HG03469 (cell line): ENCODE measurements at regions not wholly inside any gene's neighbourhood (a gene's known extent, or its start where the extent isn't known, plus 50 kb on each side); places are given as distances from the start of the nearest gene placed in this dataset.
"Not testable (repeated sequence)": the region's sequence is repeated elsewhere in the genome, so short reads cannot be mapped to it uniquely, and the experiment has no call there.

Experiments used
- ATAC-seq: cut with Tn5 transposase; IDR thresholded peaks from one replicate; pipeline ENCODE4 v1.9.1; 2021; ENCODE audit warnings: mild to moderate bottlenecking, moderate library complexity, moderate number of reproducible peaks; ENCODE audit not compliant: unreplicated experiment

GRCh38 chr6:82626946-82627345 is 263.3 kb downstream of the TPBG start:
- ATAC-seq, result not testable (repeated sequence)

- ATAC-seq, result no peak
Measured at GRCh38 chr6:82629921-82630320, 266.3 kb downstream of the TPBG start.

- ATAC-seq, result no peak
Measured at GRCh38 chr6:82641677-82642076, 278.1 kb downstream of the TPBG start.

GRCh38 chr6:82645536-82646230 is 282.1 kb downstream of the TPBG start:
- no peak for ATAC-seq

GRCh38 chr6:82646231-82646615 is 282.6 kb downstream of the TPBG start:
- no peak for ATAC-seq

GRCh38 chr6:82651845-82652335 is 288.3 kb downstream of the TPBG start:
- ATAC-seq, result no peak

GRCh38 chr6:82679232-82679631 is 315.6 kb downstream of the TPBG start:
- ATAC-seq, result no peak

- no peak for ATAC-seq
Measured at GRCh38 chr6:82680192-82680591, 316.6 kb downstream of the TPBG start.

- no peak for ATAC-seq
Measured at GRCh38 chr6:82681119-82681714, 317.6 kb downstream of the TPBG start.

GRCh38 chr6:82686719-82687118 is 323.1 kb downstream of the TPBG start:
- no peak for ATAC-seq

- ATAC-seq, result no peak
Measured at GRCh38 chr6:82687855-82688254, 324.2 kb downstream of the TPBG start.

- ATAC-seq, result no peak
Measured at GRCh38 chr6:82690283-82690682, 326.7 kb downstream of the TPBG start.

GRCh38 chr6:82691997-82692396 is 328.4 kb downstream of the TPBG start:
- no peak for ATAC-seq

GRCh38 chr6:82693094-82693493 is 329.5 kb downstream of the TPBG start:
- no peak for ATAC-seq

- ATAC-seq, result no peak
Measured at GRCh38 chr6:82701341-82701740, 337.7 kb downstream of the TPBG start.

- no peak for ATAC-seq
Measured at GRCh38 chr6:82702574-82702973, 339.0 kb downstream of the TPBG start.

GRCh38 chr6:82703230-82703629 is 339.6 kb downstream of the TPBG start:
- ATAC-seq, result no peak

- ATAC-seq, result no peak
Measured at GRCh38 chr6:82704045-82704444, 340.4 kb downstream of the TPBG start.

- no peak for ATAC-seq
Measured at GRCh38 chr6:82705579-82705978, 342.0 kb downstream of the TPBG start.

GRCh38 chr6:82711105-82711827 is 347.6 kb downstream of the TPBG start:
- no peak for ATAC-seq

- ATAC-seq, result no peak
Measured at GRCh38 chr6:82711971-82712370, 348.4 kb downstream of the TPBG start.

- no peak for ATAC-seq
Measured at GRCh38 chr6:82712389-82712788, 348.8 kb downstream of the TPBG start.
